Astrocyte (in vitro differentiated cells and primary cell): ENCODE measurements at regions not wholly inside any gene's neighbourhood (a gene's known extent, or its start where the extent isn't known, plus 50 kb on each side); places are given as distances from the start of the nearest gene placed in this dataset.

Source experiments
- CTCF ChIP-seq: IDR thresholded peaks from 2 replicates; pipeline ENCODE4 v1.5.1; 2011; ENCODE audit warnings: low read depth, mild to moderate bottlenecking, inconsistent platforms, low read length, moderate library complexity; ENCODE audit not compliant: insufficient read depth
- EZH2 ChIP-seq: IDR thresholded peaks from 2 replicates; pipeline ENCODE4 v1.6.1; 2012; ENCODE audit warnings: mild to moderate bottlenecking, low read length, inconsistent platforms; ENCODE audit not compliant: insufficient read depth

GRCh38 chrX:76657499-76657898 is 230.0 kb downstream of the MAGEE1 start:
- TF ChIP-seq CTCF (no peak), EZH2 (no peak)
